ENCODE measurements at regions not wholly inside any gene's neighbourhood (a gene's known extent, or its start where the extent isn't known, plus 50 kb on each side); places are given as distances from the start of the nearest gene placed in this dataset.

- Histone ChIP-seq H3K9me3 (no peaks in the 10 kb centered on the region), H3K4me3 (no peak overlapping the region), H3K4me1 (no peaks in the 10 kb centered on the region), H3K36me3 (ENCODE audit: insufficient read depth in 1 of 2, low read depth in 1 of 2) (no peaks in the 10 kb centered on the region), H3K27me3 (ENCODE audit: insufficient read depth in 3 of 3, low read length in 2 of 3) (peaks cover 0 to 2% (median 0%) of the 10 kb centered on the region in 3 donors), H3K27ac (no peak overlapping the region)
- TF ChIP-seq CTCF (IDR thresholded peaks at IDR 0.05) = no peak
- no peak for ATAC-seq
- 57 to 67% (median 61%) methylated on average over 11 of the region's 11 CpGs for WGBS, 3 donors
- no peak for DNase-seq
- intact Hi-C loops (cut with DNase I) = no loop called here
These were observed 108.1 kb upstream of the SOX1 start for GRCh38 chr13:111958612-111959395.

DNA sequence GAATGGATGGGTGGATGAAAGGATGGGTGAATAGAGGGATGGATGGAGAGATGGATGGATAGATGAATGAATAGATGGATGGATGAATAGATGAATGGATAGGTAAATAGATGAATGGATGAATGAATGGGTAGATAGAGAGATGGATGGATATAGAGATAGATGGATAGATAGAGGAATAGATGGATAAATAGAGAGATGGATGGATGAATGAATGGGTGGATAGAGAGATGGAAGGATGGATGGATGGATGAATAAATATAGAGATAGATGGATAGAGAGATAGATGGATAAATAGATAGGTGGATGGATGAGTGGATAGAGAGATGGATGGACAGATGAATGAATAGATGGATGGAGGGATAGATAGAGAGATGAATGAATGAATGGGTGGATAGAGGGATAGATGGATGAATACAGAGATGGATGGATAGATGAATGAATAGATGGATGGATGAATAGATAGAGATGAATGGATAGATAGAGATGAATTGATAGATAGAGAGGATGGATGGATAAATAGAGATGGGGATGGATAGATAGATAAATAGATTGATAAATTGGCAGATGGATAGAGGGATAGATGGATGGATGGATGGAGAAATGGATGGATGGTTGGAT lies 106.7 kb upstream of the SOX1 start:
- no peaks in the 10 kb centered on the region for H3K27me3 ChIP-seq (ENCODE audit: insufficient read depth in 3 of 3, low read length in 2 of 3)
- intact Hi-C loops (cut with DNase I) = no loop called here
- no peak overlapping the region for H3K4me3 ChIP-seq
- H3K36me3 ChIP-seq (ENCODE audit: insufficient read depth in 1 of 2, low read depth in 1 of 2) = no peaks in the 10 kb centered on the region
- H3K27ac ChIP-seq = no peak overlapping the region
- ATAC-seq = no peak
- DNase-seq = no peak
- no peaks in the 10 kb centered on the region for H3K4me1 ChIP-seq
- TF ChIP-seq CTCF (IDR thresholded peaks at IDR 0.05) = no peak
- H3K9me3 ChIP-seq = no peaks in the 10 kb centered on the region

DNA sequence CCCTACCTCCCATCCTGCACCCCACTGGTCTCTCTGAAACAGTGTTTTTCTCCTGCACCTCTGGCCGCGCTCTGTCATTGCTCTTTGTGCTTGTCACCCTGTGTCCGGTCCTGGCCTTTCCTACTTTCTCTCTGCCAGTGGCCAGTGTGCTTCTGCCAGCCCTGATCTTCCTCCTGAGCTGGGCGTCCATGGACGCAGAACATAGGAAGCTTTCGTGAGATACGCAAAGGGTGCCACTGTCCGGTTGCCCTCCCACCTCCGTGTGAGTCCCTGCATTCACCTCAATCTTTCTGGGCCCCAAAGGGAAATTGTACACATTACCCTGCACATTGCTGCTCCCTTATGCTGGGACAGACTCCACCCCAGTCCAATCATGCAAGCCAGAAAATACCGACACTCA lies 105.7 kb upstream of the SOX1 start:
- intact Hi-C loops (cut with DNase I) = no loop called here
- WGBS, 3 donors = 81 to 90% (median 82%) methylated on average over 10 of the region's 10 CpGs

GRCh38 chr13:111961651-111962192 lies 105.2 kb upstream of the SOX1 start:
- no peak overlapping the region for H3K27ac ChIP-seq
- no peaks in the 10 kb centered on the region for H3K9me3 ChIP-seq
- H3K4me1 ChIP-seq = no peaks in the 10 kb centered on the region
- no peaks in the 10 kb centered on the region for H3K27me3 ChIP-seq (ENCODE audit: insufficient read depth in 3 of 3, low read length in 2 of 3)
- DNase-seq = no peak
- no peak for ATAC-seq
- no peak for TF ChIP-seq CTCF (IDR thresholded peaks at IDR 0.05)
- no peak overlapping the region for H3K4me3 ChIP-seq
- intact Hi-C loops (cut with DNase I) = no loop called here
- 76 to 85% (median 80%) methylated on average over 11 of the region's 11 CpGs for WGBS, 3 donors
- no peaks in the 10 kb centered on the region for H3K36me3 ChIP-seq (ENCODE audit: insufficient read depth in 1 of 2, low read depth in 1 of 2)

More for the DNA sequence above, 105.7 kb upstream of the SOX1 start:
- Histone ChIP-seq H3K36me3 (ENCODE audit: insufficient read depth in 1 of 2, low read depth in 1 of 2) (no peaks in the 10 kb centered on the region), H3K27me3 (ENCODE audit: insufficient read depth in 3 of 3, low read length in 2 of 3) (no peaks in the 10 kb centered on the region), H3K4me1 (no peaks in the 10 kb centered on the region), H3K27ac (no peak overlapping the region), H3K9me3 (no peaks in the 10 kb centered on the region), H3K4me3 (no peak overlapping the region)
- ATAC-seq = no peak
- no peak for TF ChIP-seq CTCF (IDR thresholded peaks at IDR 0.05)
- DNase-seq = no peak
